WI38 (cell line): ENCODE measurements at regions not wholly inside any gene's neighbourhood (a gene's known extent, or its start where the extent isn't known, plus 50 kb on each side); places are given as distances from the start of the nearest gene placed in this dataset.

Experiments
- H3K4me3 ChIP-seq: 2 replicates; pipeline ENCODE4 v1.5.1; 2011; ENCODE audit warnings: low read depth, mild to moderate bottlenecking, control low read depth, low read length
- TF ChIP-seq, protein P1 (sequence below): IDR thresholded peaks from 2 replicates; pipeline ENCODE4 v1.5.1; 2012; ENCODE audit warnings: low read depth, mild to moderate bottlenecking, control low read depth, low read length

DNA sequence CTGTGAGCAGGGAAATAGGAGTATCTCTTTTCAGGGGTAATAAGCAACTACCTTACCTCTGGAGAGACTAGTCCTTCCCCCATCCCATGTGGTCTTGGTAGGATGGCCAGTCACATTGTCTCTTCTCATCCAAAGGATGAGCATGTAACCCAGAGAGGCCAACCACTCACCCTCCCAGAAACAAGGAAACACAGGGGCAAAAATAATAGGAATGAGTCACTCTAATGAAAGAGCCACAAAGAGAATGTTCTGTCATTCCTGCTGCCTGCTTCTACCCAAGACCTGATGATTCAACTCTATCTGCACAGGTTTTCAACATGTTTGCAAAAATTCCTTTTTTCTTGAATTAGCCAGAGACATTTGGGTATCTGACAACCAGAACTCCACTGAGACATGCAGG lies 99.3 kb upstream of the NFE2L3 start:
- TF ChIP-seq, protein P1, sequence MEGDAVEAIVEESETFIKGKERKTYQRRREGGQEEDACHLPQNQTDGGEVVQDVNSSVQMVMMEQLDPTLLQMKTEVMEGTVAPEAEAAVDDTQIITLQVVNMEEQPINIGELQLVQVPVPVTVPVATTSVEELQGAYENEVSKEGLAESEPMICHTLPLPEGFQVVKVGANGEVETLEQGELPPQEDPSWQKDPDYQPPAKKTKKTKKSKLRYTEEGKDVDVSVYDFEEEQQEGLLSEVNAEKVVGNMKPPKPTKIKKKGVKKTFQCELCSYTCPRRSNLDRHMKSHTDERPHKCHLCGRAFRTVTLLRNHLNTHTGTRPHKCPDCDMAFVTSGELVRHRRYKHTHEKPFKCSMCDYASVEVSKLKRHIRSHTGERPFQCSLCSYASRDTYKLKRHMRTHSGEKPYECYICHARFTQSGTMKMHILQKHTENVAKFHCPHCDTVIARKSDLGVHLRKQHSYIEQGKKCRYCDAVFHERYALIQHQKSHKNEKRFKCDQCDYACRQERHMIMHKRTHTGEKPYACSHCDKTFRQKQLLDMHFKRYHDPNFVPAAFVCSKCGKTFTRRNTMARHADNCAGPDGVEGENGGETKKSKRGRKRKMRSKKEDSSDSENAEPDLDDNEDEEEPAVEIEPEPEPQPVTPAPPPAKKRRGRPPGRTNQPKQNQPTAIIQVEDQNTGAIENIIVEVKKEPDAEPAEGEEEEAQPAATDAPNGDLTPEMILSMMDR, result no peak
- H3K4me3 ChIP-seq, result no peak overlapping the region

DNA sequence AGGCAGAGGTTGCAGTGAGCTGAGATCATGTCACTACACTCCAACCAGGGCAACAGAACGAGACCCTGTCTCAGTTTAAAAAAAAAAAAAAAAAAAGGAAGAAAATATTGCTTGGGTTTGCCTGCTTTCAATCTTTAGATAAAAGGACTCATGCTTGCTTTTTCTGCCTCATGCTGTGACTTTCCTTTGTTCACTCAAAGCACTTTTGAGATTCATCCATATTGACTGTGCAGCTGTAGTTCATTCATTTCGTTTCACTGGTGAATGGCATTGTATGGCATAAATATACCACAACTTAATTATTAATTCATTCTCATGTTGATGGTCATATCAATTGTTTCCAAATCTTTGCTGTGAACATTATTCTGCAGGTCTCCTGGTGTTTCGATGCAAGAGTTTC lies 97.6 kb upstream of the NFE2L3 start:
- H3K4me3 ChIP-seq, result no peak overlapping the region
- TF ChIP-seq, protein P1, result no peak

DNA sequence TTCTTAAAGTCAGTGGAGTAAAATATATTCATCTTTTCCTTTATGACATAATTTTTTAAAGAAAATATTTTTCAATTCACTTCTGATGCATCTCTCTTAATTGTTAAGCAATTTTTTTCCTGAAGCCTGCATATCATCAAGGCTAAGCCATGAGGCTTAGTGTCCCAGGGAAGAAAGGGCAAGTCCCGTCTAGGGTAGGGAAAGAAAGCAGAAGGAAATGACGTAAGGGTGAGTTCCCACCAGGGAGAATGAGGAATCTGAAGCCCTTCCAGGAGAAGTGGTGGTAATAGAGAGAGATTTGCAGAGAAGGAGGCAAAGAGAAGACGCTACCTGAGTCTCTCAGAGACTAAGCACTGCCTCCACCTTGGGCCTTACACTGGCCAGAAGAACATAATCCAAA lies 96.8 kb upstream of the NFE2L3 start:
- no peak overlapping the region for H3K4me3 ChIP-seq
- TF ChIP-seq, protein P1, result no peak

DNA sequence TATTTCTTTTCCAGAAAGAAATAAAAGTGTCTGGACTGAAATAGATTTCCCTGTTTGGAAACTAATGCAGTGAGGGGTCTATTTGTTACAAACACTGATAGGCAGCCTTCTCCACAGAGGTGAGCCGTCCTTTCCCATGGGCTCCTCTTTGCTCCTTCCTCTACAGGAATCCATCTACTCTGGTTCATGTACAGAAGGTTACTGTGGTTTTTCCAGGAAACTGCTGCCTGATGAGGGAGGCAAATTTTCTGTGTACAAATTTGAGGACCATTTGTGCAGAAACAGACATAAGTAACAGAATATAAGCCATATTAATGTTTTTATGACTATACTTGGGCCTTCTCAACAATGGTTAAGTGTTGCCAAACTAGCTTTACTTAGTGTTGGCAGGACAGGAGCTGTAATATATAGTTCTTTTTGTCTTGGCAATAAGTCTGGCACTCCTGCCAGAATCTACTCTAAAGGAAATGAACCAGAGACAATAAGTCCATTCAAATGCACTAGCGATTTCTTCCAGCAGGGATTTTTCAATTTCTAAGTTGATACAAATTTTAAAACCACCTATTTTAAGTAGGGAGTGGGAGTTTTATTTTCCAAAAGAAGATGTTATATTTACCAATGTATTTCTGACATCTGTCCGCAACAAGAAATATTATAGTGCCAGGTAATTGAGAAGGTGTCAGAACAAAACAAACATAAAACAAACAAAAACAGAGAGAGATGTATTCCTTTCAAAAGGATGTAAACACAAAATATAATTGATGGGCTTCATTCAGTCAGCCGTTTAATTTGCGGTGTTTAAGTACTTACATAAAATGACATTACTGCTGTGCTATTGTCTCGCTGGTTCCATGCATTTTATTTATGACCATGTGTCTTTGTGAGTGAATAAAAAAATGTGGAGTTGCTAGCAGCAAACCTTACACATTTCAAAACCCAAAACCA lies 91.0 kb upstream of the NFE2L3 start:
- H3K4me3 ChIP-seq, result no peak overlapping the region
- TF ChIP-seq, protein P1, result no peak

DNA sequence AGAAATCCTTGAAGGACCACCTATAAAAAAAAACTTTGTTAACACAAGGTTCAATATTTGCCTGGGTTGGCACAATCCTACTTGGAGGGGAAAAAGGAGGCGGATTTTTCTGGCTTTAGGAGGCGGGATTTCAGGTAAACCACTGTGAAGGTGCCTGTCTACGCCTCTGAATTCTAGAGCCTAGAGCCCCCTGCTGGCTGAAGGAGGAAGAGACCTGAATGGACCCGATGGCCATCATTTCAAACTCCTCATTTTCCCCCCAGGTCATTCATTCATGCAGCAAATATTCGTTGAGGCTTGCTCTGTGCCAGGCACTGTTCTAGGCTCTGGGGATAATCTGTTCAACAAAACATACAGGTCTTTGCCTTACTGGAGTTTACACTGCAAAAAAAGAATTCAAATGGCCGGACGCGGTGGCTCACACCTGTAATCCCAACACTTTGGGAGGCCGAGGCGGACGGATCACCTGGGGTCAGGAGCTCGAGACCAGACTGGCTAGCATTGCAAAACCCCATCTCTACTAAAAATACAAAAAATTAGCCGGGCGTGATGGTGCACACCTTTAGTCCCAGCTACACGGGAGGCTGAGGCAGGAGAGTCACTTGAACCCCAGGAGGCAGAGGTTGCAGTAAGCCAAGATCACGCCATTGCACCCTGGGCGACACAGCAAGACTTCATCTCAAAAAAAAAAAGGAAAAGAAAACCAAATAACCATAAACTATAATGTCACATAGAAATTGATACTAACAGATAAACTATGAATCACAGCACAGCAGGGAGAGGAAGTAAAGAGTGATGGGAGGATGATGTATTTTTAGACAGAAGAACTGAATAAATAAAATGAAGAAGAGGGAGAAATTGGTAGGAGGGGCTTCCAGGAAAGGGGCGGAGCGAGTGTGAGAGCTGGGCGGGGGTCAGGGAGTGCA lies 90.1 kb upstream of the NFE2L3 start:
- H3K4me3 ChIP-seq, result no peak overlapping the region
- TF ChIP-seq, protein P1, result peak; percentile 88

DNA sequence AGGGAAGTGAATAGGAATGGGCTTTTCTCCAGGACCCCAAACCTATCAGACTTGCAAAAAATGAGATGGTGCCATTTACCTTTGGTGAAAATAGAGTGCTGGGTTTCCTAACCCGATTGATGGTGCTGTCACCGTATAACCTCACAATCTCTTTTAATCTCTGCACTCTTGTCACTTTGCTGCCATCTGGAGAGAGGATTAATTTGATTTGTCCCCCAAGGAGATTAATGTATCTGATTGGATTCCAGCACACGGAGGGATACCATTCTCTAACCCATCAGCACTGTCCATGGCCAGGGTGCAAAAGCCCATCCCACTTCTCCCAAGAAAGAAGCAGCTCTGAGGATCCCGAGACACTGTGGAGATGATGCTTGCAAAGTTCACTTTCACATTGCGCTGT lies 86.3 kb upstream of the NFE2L3 start:
- TF ChIP-seq, protein P1, result no peak
- H3K4me3 ChIP-seq, result no peak overlapping the region
